HG03565 (cell line): ENCODE measurements at regions not wholly inside any gene's neighbourhood (a gene's known extent, or its start where the extent isn't known, plus 50 kb on each side); places are given as distances from the start of the nearest gene placed in this dataset.
"Not testable (repeated sequence)": the region's sequence is repeated elsewhere in the genome, so short reads cannot be mapped to it uniquely, and the experiment has no call there.

Experiments used
- ATAC-seq: cut with Tn5 transposase; IDR thresholded peaks from one replicate; pipeline ENCODE4 v1.9.1; 2021; ENCODE audit warnings: mild to moderate bottlenecking, moderate library complexity; ENCODE audit not compliant: unreplicated experiment

DNA sequence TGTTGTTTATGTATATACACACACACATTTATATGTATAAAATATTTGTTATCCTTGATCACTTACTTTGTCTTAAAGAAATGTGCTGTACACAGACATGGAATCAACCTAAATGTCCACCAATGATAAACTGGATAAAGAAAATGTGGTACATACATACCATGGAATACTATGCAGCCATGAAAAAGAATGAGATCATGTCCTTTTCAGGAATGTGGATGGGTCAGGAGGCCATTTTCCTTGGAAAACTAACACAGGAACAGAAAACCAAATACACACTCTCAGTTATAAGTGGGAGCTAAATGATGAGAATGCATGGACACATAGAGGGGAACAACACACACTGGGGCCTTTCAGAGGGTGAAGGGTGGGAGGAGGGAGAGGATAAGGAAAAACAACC lies 534.7 kb downstream of the FLRT2 start:
- ATAC-seq: not testable (repeated sequence)

DNA sequence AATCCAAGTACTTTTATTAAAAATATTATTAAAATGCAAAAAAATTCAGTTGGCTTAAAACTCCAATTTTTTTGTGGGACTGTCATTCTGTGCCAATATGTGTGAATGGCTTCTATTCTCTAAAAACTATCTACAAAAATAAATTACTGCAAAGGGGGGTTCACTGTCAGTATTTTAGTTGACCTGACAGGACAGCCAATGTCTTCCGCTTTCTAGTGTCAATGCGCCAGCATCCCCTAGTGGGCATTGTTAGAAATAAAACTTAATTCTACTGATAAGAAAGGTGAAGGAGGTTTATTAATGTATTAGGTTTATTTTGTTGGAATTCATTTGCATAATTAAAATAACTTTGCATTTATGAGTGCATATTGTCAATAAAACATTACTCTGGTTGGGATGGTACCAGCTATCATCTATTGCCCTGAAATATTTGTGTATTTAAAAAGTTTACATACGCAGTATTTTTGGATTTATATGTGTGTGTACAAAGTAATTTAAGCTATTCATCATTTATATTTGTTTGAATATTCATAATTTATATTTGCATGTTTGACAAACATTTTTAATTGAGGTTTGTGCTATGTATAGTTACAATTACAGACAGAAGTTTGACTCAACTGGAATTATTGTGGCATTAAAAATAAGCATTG lies 527.2 kb downstream of the FLRT2 start:
- ATAC-seq: peak; percentile 62

DNA sequence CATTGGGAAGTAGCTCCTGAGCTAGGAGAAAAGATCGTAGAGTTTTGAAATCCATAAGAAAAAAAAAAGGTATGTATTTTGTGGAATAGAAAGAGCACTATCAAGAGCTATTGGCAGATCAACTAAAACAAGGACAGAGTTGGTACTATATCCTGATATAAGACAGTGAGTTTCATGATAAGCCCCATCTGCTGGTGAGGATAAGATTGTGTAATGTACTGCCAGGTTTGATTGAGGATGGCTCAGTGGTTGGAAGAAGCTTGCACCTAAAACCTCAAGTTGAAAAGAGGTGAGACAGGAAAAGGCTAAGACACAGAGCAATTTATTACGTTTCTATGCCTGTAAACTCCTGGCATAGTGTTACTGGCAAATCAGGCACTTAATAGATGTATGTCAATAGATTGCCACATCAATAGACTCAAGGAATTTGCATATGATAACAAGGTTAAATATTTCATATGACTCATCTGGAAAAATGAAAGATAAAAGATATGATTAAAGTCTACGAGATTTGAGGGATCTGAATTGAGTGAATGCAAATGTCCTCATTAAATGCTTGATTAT lies 525.6 kb downstream of the FLRT2 start:
- no peak for ATAC-seq

DNA sequence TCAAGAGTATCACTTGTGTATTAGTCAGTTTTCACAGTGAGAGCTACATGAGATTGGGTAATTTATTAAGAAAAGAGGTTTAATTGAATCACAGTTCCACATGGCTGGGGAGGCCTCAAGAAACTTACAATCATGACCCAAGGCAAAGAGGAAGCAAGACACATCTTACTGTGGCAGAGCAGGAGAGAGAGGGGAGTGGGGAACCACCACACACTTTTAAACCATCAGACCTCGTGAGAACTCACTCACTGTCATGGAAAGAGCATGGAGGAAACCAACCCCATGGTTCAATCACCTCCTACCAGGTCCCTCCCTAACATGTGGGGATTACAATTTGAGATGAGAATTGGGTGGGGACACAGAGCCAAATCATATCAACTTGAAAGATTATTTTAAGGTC lies 522.9 kb downstream of the FLRT2 start:
- no peak for ATAC-seq

DNA sequence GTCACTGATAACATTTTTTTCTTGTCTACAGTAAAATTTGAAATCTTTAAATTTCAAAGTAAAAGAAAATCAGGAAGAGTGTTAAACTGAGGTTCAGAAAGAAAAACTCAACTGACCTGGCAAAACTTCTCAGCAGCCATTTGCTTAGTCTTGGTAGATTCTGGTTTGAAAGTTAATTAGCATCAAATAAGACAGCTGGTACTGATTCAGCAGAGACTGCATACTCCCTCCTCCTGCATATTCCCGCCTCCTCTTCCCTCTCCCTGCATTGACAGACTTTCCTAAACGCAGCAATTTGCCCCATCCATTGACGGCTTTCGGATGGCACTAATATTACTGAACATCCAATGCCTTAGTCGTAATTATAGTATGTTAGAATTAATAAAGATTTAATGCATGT lies 520.8 kb downstream of the FLRT2 start:
- no peak for ATAC-seq

DNA sequence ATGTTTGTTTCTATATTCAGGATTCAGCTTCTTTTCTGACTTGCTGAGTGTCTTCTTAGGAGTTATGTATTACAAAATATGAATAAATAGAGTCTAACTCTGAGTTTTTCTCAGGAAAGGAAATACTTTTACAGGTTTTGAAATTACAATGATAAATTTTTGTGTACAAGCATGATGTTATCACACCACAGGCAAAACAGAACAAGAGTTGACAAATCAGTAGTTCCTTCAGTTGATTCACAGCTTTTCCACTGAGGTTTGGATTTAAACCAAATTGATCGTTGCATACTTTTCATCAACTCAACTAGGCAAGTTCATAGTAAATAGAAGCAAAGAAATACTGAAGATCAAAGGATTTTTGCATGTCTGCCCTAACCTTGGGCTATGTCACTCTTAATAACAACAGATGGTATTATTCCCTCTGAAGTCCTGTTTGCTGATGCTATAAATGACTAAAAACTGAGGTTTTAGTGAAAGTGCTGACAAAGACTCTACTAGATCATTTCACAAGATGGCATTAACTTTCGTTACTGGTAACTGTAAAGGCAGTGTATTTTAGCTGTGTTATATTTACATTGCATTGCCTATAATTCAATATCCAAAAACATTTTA lies 520.2 kb downstream of the FLRT2 start:
- no peak for ATAC-seq

DNA sequence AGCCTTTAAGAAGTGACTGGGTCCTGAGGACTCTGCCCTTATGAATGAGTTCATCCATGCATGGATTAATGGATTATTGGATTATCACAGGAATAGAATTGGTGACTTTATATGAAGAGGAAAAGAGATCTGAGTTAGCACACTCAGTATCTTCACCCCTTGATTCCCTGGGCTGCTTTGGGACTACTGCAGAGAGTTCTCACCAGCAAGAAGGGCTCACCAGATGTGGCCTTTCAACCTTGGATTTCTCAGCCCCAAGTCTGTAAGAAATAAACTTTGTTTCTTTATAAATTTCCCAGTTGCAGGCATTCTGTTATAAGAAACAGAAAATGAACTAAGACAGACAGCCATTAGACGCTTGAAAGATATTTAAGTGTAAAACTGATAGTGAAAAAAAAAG lies 509.2 kb downstream of the FLRT2 start:
- ATAC-seq: no peak

DNA sequence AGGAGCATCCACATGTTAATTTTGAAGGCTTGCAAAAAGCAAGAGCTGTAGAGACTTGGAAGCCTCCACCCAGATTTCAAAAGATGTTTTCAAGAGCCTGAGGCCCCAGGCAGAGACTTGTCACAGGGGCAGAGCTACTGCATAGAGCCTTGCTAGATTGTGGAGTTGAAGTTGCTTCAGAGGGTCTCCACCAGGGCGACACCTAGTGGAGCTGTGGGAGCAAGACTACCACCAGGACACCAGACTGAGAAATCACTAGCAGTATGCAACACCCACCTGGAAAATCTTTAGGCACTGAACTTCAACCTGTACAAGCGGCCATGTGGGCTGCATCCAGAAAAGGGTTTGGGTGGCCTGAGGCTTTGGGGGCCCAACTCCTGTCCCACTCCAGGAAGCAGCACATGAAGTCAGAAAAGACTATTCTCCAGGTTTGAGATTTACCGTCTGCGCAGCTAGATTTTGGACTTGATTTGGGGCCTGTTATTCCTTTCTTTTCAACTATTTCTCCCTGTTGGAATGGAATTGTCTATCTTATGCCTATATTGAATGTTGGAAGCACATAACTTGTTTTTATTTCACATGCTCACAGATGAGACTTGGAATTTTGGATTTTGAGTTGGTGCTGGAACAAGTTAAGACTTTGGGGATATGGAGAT lies 508.6 kb downstream of the FLRT2 start:
- peak; percentile 94 for ATAC-seq

DNA sequence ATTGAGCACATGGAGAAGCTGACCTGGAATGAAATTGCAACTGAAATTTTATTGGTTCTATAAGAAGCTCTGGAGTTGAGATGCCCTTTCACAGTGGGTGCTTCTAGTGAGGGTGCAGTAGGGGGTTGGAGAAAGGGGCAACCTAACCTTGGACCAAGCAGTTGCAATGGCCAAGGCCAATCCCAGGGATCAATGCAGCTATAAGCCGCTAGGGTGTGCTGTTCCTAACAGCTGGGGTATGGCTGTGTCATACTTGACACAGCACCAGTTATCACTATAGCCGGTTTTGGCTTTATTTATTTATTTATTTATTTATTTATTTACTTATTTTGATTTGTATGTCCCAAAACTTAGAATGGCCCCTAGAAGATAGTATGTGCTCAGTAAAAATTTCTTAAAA lies 505.9 kb downstream of the FLRT2 start:
- peak; percentile 78 for ATAC-seq

DNA sequence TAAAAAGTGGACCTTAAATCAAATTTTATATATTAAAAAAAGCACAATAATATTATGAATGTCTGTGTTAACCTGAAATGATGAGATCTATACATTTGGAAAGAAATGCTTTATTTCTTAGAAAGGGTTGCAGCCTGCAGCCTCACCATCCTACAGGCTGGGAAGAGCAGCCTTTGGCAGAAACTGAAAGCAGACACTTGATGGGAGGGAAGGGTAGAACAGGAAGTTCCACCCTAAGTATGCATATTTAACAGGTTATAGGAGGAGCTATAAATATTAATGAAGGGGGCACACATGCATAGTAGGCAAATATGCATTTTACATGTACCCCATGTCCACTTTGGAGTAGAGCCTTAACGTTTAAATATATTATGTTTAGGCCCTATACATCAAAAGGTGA lies 498.0 kb downstream of the FLRT2 start:
- ATAC-seq: no peak

DNA sequence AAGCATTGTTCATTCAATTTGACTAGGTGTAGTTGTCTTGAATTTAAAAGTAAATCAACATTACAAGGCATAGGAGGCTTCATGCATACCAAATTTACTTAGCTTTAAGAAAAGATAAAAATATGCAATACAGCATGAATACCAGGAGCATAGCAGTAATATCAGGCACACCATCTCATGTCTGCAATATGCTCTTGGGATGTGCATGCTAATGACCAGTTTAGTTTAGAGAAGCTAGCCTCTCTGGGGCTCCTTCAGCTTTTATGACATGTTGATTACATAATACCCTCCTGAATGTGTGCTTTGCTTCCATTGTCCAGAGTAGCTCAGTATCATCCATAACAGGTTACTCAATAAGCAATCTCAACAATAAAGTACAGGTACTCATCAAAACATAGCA lies 497.2 kb downstream of the FLRT2 start:
- no peak for ATAC-seq

DNA sequence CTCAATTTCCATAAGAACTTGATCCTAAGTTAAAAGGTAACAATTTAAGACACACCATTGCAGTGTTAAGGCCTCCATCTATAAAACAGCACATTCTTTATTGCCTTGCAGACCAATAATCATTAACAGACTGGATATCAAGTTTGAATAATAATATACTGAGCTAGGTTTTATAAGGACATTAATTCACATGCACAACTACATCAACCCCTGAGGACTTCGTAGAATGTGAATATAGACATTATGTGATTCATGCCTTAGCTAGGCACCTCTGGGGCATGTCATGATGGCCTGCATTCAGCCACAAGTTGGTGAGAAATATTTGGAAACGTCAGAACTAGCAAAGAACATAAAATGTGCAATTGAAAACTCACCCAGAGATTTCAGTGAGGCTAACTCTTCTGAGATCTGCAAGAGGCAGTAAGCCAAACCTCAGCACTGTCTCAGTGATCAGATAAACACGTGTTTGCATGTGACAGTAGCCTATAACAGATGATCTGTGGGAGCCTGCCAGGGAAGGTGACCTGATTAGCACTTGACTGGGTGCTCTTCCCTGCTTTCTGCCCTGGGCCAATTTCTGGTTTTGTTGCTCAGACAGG lies 492.2 kb downstream of the FLRT2 start:
- ATAC-seq: no peak

DNA sequence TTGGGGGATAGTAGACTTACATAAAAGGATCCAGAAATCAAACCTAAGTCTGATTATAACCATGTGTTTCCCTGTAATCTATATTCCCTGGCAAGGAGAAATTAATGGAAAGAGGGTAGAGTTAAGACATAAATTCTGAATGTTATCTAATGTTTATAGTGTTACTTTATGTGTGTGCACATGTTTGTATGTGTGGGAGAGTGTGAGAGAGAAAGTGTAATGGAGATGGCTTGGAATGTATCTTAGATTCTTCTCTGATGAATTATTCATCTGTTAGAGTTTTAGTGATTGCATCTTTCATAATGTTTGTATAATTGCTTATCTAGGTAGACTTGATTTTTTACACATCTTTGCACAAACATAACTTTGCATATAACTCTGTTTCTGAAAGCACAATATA lies 490.9 kb downstream of the FLRT2 start:
- ATAC-seq: no peak

DNA sequence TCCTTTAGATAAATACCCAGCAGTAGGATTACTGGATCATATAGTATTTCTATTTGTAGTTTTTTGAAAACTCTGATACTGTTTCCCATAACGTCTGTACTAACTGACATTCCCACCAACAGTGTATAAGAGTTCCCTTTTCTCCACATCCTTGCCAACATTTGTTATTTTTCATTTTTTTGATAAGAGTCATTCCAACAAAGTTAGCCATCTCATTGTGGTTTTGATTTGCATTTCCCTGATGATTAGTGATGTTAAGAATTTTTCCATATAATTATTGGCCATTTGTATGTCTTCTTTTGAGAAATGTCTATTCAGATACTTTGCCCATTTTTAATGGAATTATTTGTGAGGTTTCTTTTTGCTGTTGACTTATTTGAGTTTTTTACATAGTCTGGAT lies 486.0 kb downstream of the FLRT2 start:
- ATAC-seq: no peak

DNA sequence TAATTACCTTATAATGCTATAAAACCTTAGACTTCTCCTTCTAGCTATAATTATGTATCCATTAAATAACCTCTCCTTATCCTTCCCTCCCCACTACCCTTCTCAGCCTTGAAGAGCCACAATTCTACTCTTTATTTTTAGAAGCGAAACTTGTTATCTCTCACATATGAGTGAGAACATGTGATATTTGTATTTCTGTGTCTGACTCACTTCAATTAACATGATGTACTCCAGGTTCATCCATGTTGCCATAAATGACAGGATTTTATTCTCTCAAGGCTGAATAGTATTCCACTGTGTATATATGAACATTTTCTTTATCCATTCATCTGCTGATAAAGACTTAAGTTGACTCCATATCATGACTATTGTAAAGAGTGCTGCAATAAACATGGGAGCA lies 485.6 kb downstream of the FLRT2 start:
- ATAC-seq: no peak

DNA sequence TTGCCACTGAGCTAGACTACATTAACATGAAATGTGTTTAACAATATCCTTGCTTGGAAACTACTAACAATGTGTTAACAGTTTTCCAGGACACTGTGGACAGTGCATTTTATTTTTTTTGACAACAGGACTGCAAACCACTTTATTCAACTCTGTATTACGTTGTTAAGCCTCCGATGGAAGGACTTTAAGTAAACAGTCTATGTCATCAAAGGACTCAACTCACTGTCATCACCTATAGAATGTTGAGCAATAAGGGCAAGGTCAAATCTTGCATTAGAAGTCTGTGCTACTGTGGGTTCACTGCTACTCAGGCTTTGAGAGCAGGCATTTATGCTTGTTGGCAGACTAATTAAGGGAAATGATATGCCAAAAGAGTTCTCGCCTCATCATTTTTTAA lies 483.7 kb downstream of the FLRT2 start:
- ATAC-seq: no peak

DNA sequence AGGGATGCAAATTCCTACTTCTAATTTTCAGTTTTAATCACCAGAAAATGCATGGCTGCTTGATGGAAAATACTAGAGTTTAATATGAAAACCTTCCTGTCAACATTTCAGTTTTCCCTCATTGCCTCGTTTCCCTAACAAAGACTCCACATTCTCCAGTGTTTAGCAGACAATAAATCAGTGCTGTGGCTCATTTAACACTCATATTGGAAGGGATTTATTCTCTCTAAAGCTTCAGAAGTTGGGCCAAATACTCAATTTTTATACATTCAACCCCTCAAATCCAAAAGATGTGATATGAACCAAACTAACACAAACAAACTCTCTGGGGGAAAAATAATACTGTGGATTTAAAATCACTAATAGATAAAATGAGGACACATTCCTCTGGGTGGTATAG lies 482.5 kb downstream of the FLRT2 start:
- ATAC-seq: no peak

DNA sequence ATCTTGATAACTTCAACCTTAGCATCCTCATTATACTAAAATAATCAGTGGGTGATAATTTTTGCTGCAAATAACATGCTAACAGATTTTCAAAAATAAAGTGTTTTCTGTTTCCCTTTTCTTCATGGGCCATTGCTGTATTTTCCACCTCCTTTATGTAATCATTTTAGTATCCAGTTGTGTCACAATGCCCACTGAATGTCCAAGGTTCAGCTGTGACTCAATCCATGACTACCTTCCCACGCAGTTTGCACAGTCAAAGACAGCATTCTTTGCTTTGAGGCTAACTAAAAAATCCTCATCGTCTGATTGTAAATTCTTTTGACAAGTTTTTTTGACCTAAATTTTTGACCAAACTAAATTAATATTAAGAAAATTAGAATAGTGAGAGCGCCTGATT lies 474.1 kb downstream of the FLRT2 start:
- ATAC-seq: peak; percentile 72

DNA sequence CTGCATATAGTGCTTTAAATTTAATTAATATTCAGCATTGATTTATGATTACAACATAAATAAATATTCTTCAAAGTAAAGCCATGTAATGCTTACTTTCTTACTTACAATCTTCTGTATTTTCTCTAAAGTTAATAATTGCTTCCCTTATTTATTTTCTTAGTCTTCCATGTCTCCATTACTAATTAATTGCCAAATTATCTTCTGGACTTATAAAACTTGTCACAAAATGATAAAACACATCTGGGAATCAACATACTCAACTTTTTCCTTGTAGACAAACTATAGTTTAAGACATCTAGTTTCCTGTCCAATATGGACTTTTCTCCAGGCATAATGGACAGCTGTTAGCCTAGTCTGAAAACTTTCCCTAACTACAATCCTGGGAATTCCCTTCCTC lies 466.6 kb downstream of the FLRT2 start:
- ATAC-seq: no peak

DNA sequence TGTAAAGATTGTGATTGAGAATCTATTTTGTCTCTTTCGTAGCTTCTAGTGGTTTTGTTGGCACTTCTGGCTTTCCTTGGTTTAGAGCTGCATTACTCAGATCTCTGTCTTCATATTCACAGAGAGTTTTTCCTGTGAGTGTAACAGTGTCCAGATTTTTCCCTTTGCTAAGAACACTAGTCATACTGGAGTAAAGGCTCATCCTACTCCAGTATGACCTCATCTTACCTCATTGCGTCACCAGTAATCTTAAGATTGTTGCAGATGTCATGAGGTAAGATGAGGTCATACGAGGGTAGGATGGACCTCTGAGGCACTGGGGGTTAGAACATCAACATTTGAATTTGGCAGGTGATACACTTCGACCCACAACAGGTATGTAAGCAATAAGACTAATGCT lies 461.2 kb downstream of the FLRT2 start:
- ATAC-seq: no peak

DNA sequence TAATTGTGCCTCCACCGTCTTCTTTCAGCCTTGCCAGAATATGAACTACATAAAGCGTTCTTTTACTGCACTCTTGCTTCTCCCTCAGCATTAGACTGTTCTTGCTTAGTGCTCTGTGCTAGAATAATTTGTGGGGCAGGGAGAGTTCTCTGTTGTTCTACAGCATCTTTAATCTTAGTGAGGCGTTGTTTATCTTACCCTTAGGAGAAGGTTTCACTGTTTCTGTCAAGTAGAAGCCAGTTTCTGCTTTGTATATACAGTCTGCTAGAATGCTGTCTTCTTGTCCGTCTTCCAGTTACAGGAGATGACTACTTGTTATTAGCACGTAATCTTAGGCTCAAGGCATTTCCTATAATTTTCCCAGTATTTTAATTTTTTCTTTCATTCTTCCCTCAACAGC lies 458.0 kb downstream of the FLRT2 start:
- ATAC-seq: no peak

DNA sequence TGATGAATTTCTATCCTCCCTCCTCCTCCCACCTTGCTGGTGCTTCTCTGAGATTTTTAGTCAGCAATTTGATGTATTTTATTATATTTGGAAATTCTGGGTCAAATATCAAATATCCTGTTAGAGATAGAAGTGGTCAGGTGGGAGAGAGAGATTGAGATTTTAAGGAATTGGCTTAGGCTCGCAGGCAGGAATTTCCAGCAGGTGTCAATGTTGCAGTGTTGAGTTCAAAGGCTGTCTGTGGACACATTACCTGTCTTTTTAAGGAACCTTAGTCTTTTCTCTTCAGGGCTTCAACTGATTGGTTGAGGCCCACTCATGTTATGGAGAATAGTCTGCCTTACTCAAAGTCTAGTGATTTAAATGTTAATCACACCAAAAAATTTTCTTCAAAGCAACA lies 457.3 kb downstream of the FLRT2 start:
- ATAC-seq: no peak
